Keratinocyte (primary cell): ENCODE measurements at regions not wholly inside any gene's neighbourhood (a gene's known extent, or its start where the extent isn't known, plus 50 kb on each side); places are given as distances from the start of the nearest gene placed in this dataset.

Experiments
- DNase-seq: peaks from one replicate; pipeline ENCODE4 v3.0.0-alpha.2; 2011; ENCODE audit warnings: low read depth, missing footprints, low spot score
- FAIRE-seq: peaks from 2 replicates; lab custom pipeline; 2011; peaks lifted over from hg19 to GRCh38; lab: Jason Lieb, UNC
- H2AFZ ChIP-seq: 2 replicates; pipeline ENCODE4 v1.6.0; 2012; ENCODE audit warnings: low read length, control low read depth, inconsistent platforms; ENCODE audit not compliant: control insufficient read depth
- H3K27ac ChIP-seq: 2 replicates; pipeline ENCODE4 v1.5.1; 2011; ENCODE audit warnings: low read length; ENCODE audit not compliant: control insufficient read depth, insufficient read depth
- H3K27me3 ChIP-seq: 3 replicates; pipeline ENCODE4 v1.6.0; 2011; ENCODE audit warnings: low read length; ENCODE audit not compliant: control insufficient read depth, insufficient read depth; ENCODE audit errors: extremely low read depth
- H3K36me3 ChIP-seq, 2 experiments: 2 replicates in 1 of 2; 3 replicates in 1 of 2; pipeline ENCODE4 v1.5.1; 2011; ENCODE audit warnings: low read length in 2 of 2, mild to moderate bottlenecking in 1 of 2; ENCODE audit not compliant: control insufficient read depth in 2 of 2, insufficient read depth in 2 of 2; ENCODE audit errors: extremely low read depth in 1 of 2
- H3K4me1 ChIP-seq: 3 replicates; pipeline ENCODE4 v1.5.1; 2011; ENCODE audit warnings: low read length; ENCODE audit not compliant: control insufficient read depth, insufficient read depth; ENCODE audit errors: extremely low read depth
- H3K4me2 ChIP-seq: 3 replicates; pipeline ENCODE4 v1.6.0; 2011; ENCODE audit warnings: low read depth, low read length; ENCODE audit not compliant: control insufficient read depth, insufficient read depth; ENCODE audit errors: extremely low read depth
- H3K4me3 ChIP-seq, 3 experiments: fragments of 200-600 bp in 1 of 3; sonication (generic) in 1 of 3; 2 replicates in 2 of 3; 3 replicates in 1 of 3; pipeline ENCODE4 v1.5.1; 2011 to 2016; ENCODE audit warnings: low read length in 3 of 3, mild to moderate bottlenecking in 3 of 3, control low read depth in 2 of 3, inconsistent platforms in 1 of 3, low read depth in 1 of 3, mixed read lengths in 1 of 3, mixed run types in 1 of 3, moderate library complexity in 1 of 3; ENCODE audit not compliant: control insufficient read depth in 2 of 3, insufficient read depth in 2 of 3; ENCODE audit errors: extremely low read depth in 1 of 3
- H3K79me2 ChIP-seq: 2 replicates; pipeline ENCODE4 v1.6.0; 2012; ENCODE audit warnings: low read length; ENCODE audit not compliant: control insufficient read depth, insufficient read depth
- H3K9ac ChIP-seq: 3 replicates; pipeline ENCODE4 v1.6.0; 2011; ENCODE audit warnings: low read length; ENCODE audit not compliant: control insufficient read depth, insufficient read depth; ENCODE audit errors: extremely low read depth
- H3K9me1 ChIP-seq: 3 replicates; pipeline ENCODE4 v1.6.0; 2011; ENCODE audit warnings: low read length; ENCODE audit not compliant: control insufficient read depth, insufficient read depth; ENCODE audit errors: extremely low read depth
- H3K9me3 ChIP-seq: 2 replicates; pipeline ENCODE4 v1.5.1; 2012; ENCODE audit warnings: low read depth, low read length; ENCODE audit not compliant: control insufficient read depth
- H4K20me1 ChIP-seq: 3 replicates; pipeline ENCODE4 v1.6.0; 2011; ENCODE audit warnings: low read length; ENCODE audit not compliant: control insufficient read depth, insufficient read depth; ENCODE audit errors: extremely low read depth
- CTCF ChIP-seq, 3 experiments: IDR thresholded peaks in 1 of 3; conservative IDR thresholded peaks in 1 of 3; optimal IDR thresholded peaks in 1 of 3; 2 replicates in 2 of 3; 3 replicates in 1 of 3; pipeline versions ENCODE3 to v1.5.1; 2011; ENCODE audit warnings: low read length in 3 of 3, mild to moderate bottlenecking in 3 of 3, moderate library complexity in 2 of 3, control low read depth in 1 of 3, inconsistent platforms in 1 of 3; ENCODE audit not compliant: insufficient read depth in 2 of 3; ENCODE audit errors: extremely low read depth in 1 of 3
- EZH2 ChIP-seq: IDR thresholded peaks from one replicate; pipeline ENCODE4 v1.6.1; 2012; ENCODE audit warnings: inconsistent platforms, mild to moderate bottlenecking, low read length, moderate library complexity
- dilution Hi-C: fragments of 300-500 bp; cut with MboI; formaldehyde crosslinking; loops from one replicate; pipeline ENCODE4 v1.7.0; 2020; ENCODE audit warnings: low sequenced_read_pairs; ENCODE audit not compliant: extremely low pct_ligation_motif_present

GRCh38 chr1:238205045-238205662, 314.4 kb upstream of the ZP4 start:
- Histone ChIP-seq H3K4me2 (no peak overlapping the region), H3K4me1 (no peaks in the 10 kb centered on the region), H3K9ac (no peak overlapping the region), H3K79me2 (no peaks in the 10 kb centered on the region), H3K27me3 (no peaks in the 10 kb centered on the region), H3K9me1 (no peaks in the 10 kb centered on the region), H4K20me1 (no peaks in the 10 kb centered on the region), H2AFZ (no peak overlapping the region), H3K9me3 (no peaks in the 10 kb centered on the region), H3K4me3 (no peak overlapping the region), H3K27ac (no peak overlapping the region), H3K36me3 (no peaks in the 10 kb centered on the region)
- TF ChIP-seq CTCF (optimal IDR thresholded peaks at IDR 0.05 in 1 of 3, IDR thresholded peaks at IDR 0.05 in 1 of 3, conservative IDR thresholded peaks at IDR 0.05 in 1 of 3; ENCODE audit: extremely low read depth in 1 of 3, insufficient read depth in 2 of 3, low read length in 3 of 3) (no peak), EZH2 (no peak)
- DNase-seq (no peak), FAIRE-seq (no peak)
- dilution Hi-C loops: no loop called here

DNA sequence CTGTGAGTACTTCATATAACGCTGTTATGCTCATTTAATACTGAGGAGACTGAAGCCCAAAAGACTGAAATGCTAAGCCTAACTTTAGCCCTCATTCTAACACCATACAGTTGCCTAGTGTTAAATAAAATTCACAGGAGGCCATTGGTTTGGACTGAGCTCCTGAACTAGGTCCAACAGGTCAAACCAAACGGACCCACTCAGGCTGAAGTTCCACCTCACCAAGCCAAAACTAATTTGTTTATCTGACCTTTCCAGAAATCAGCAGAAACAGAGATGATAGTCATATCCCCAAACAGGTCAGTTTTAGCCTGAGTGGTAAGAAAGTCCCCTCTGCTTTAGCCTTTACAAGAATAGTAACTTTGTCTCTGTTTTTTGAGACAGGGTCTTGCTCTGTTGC, 311.3 kb upstream of the ZP4 start:
- Histone ChIP-seq H3K27ac (no peak overlapping the region), H3K4me2 (no peak overlapping the region), H3K9me3 (no peaks in the 10 kb centered on the region), H3K27me3 (no peaks in the 10 kb centered on the region), H3K9ac (no peak overlapping the region), H2AFZ (no peak overlapping the region), H3K79me2 (no peaks in the 10 kb centered on the region), H3K4me3 (no peak overlapping the region), H3K36me3 (no peaks in the 10 kb centered on the region), H4K20me1 (no peaks in the 10 kb centered on the region), H3K9me1 (no peaks in the 10 kb centered on the region), H3K4me1 (no peaks in the 10 kb centered on the region)
- DNase-seq: no peak
- no peak for TF ChIP-seq CTCF (optimal IDR thresholded peaks at IDR 0.05 in 1 of 3, IDR thresholded peaks at IDR 0.05 in 1 of 3, conservative IDR thresholded peaks at IDR 0.05 in 1 of 3; ENCODE audit: extremely low read depth in 1 of 3, insufficient read depth in 2 of 3, low read length in 3 of 3)
- TF ChIP-seq EZH2: no peak
- no peak for FAIRE-seq
- dilution Hi-C loops: no loop called here
